WTC11 (cell line): ENCODE measurements at regions not wholly inside any gene's neighbourhood (a gene's known extent, or its start where the extent isn't known, plus 50 kb on each side); places are given as distances from the start of the nearest gene placed in this dataset.

Source experiments
- ATAC-seq: fragments of 200-7000 bp; cut with Tn5 transposase; 2 replicates; pipeline ENCODE4 v1.10.0; 2021; ENCODE audit warnings: mild to moderate bottlenecking, moderate library complexity
- CTCF ChIA-PET: fragments of 300-600 bp; sonication (Branson Sonifier 250); formaldehyde crosslinking; loops from one replicate; lab custom pipeline; 2021; ENCODE audit warnings: antibody characterized with exemption; lab: Charles Lee
- POLR2A ChIA-PET: fragments of 350-600 bp; sonication (Branson Sonifier 250); formaldehyde crosslinking; loops from one replicate; lab custom pipeline; 2021; ENCODE audit warnings: antibody characterized with exemption; lab: Charles Lee
- DNase-seq: peaks from one replicate; pipeline ENCODE4 v3.0.0; 2021; ENCODE audit warnings: low spot score
- H3K27ac Mint-ChIP-seq: 2 replicates; pipeline ENCODE4 v1.8.0; 2021; ENCODE audit warnings: mixed read lengths
- H3K27me3 Mint-ChIP-seq: 2 replicates; pipeline ENCODE4 v1.8.0; 2021; ENCODE audit warnings: low read depth, mild to moderate bottlenecking, moderate library complexity, mixed read lengths
- H3K36me3 Mint-ChIP-seq: 2 replicates; pipeline ENCODE4 v1.8.0; 2021; ENCODE audit warnings: mixed read lengths
- H3K4me1 Mint-ChIP-seq: 2 replicates; pipeline ENCODE4 v1.8.0; 2022; ENCODE audit warnings: mixed read lengths
- H3K4me3 Mint-ChIP-seq: 2 replicates; pipeline ENCODE4 v1.8.0; 2021; ENCODE audit warnings: mild to moderate bottlenecking, moderate library complexity, mixed read lengths
- H3K9me3 Mint-ChIP-seq: 2 replicates; pipeline ENCODE4 v1.8.0; 2021; ENCODE audit warnings: mixed read lengths
- CBFB ChIP-seq: sonication (generic); formaldehyde crosslinking; IDR thresholded peaks from 2 replicates; pipeline ENCODE4 v1.8.1; 2022; ENCODE audit warnings: mild to moderate bottlenecking, low read depth, missing genetic modification reagents
- CREB1 ChIP-seq: sonication (generic); formaldehyde crosslinking; IDR thresholded peaks from 2 replicates; pipeline ENCODE4 v1.8.0; 2023; ENCODE audit warnings: mild to moderate bottlenecking, missing genetic modification reagents
- JUN ChIP-seq: sonication (generic); formaldehyde crosslinking; IDR thresholded peaks from 2 replicates; pipeline ENCODE4 v1.8.0; 2023; ENCODE audit warnings: mild to moderate bottlenecking, missing genetic modification reagents
- MYBL2 ChIP-seq: sonication (generic); formaldehyde crosslinking; IDR thresholded peaks from 2 replicates; pipeline ENCODE4 v1.8.1; 2023; ENCODE audit warnings: mild to moderate bottlenecking, moderate library complexity, missing genetic modification reagents
- NFYB ChIP-seq: sonication (generic); formaldehyde crosslinking; conservative IDR thresholded peaks from 2 replicates; pipeline ENCODE4 v1.8.0; 2022; ENCODE audit warnings: low read depth, missing genetic modification reagents
- OVOL2 ChIP-seq: fragments of 250-450 bp; sonication (Bioruptor Pico); IDR thresholded peaks from 2 replicates; pipeline ENCODE4 v1.9.0; 2021; ENCODE audit warnings: mild to moderate bottlenecking, borderline replicate concordance
- PRRX2 ChIP-seq: fragments of 250-450 bp; sonication (Bioruptor Pico); IDR thresholded peaks from 2 replicates; pipeline ENCODE4 v1.8.0; 2021; ENCODE audit warnings: mild to moderate bottlenecking
- SP1 ChIP-seq: sonication (generic); formaldehyde crosslinking; conservative IDR thresholded peaks from 2 replicates; pipeline ENCODE4 v1.8.1; 2022; ENCODE audit warnings: missing genetic modification reagents
- TP53 ChIP-seq: sonication (generic); formaldehyde crosslinking; IDR thresholded peaks from 2 replicates; pipeline ENCODE4 v1.8.1; 2023; ENCODE audit warnings: mild to moderate bottlenecking, missing genetic modification reagents
- ZNF232 ChIP-seq: sonication (generic); formaldehyde crosslinking; IDR thresholded peaks from 2 replicates; pipeline ENCODE4 v1.8.0; 2022; ENCODE audit warnings: mild to moderate bottlenecking, missing genetic modification reagents
- TF ChIP-seq, protein P1 (sequence below): sonication (generic); formaldehyde crosslinking; IDR thresholded peaks from 2 replicates; pipeline ENCODE4 v1.8.0; 2023; ENCODE audit warnings: missing genetic modification reagents, mild to moderate bottlenecking, borderline replicate concordance
- TF ChIP-seq, protein P2 (sequence below): sonication (generic); formaldehyde crosslinking; IDR thresholded peaks from 2 replicates; pipeline ENCODE4 v1.8.1; 2022; ENCODE audit warnings: low read depth, missing genetic modification reagents, borderline replicate concordance
- TF ChIP-seq, protein P3 (sequence below): fragments of 250-450 bp; sonication (Bioruptor Pico); IDR thresholded peaks from 2 replicates; pipeline ENCODE4 v1.9.0; 2021; ENCODE audit warnings: moderate library complexity, mild to moderate bottlenecking, inconsistent platforms, borderline replicate concordance
- TF ChIP-seq, protein P4 (sequence below): fragments of 250-450 bp; sonication (Bioruptor Pico); IDR thresholded peaks from 2 replicates; pipeline ENCODE4 v1.8.0; 2021; ENCODE audit warnings: mild to moderate bottlenecking

DNA sequence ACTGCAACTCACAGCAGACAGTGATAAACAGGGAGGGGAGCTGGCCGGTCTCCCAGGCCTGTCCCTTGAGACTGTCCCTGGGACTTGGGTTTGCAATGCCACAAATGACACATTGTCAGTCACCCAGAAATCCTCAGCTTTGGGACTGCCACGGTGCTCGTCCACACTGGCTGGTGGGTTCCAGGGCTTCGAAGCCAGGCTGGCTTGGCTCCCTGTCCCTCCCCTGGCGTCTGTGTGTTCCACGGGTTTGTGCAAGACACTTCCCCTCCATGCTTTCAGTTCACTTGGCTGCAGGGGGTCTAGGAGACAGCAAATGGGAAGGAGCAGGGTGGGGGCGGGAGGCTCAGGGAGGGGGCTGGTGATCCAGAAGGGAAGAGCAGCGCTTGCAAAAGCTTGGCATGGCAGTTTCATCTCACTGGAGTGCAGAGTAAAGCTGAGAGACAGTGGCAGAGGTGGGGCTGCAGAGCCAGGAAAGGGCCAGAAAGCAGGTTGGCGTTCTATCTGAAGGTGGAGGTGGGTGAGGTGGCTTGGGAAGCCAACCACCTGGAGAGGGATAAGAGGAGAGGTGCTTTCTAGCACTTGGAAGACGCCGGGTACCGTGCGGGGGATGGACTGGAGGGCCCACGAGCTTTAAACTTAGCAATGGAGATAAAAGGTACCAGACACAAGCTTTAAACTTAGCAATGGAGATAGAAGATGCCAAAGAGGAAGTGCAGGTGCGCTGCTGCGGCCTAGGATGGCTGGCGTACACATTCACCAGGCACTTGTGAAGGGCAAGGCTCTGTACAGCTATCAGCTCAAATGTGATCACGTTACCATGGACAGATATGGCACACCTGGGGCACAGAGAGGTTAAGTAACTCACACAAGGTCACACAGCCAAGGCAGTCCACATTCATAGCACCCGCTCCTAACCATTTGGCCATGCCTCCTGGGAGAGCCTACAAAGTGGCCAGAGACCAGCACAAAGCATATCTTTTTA is 86.4 kb upstream of the SHISAL1 start (continued):
- TF ChIP-seq, protein P1, sequence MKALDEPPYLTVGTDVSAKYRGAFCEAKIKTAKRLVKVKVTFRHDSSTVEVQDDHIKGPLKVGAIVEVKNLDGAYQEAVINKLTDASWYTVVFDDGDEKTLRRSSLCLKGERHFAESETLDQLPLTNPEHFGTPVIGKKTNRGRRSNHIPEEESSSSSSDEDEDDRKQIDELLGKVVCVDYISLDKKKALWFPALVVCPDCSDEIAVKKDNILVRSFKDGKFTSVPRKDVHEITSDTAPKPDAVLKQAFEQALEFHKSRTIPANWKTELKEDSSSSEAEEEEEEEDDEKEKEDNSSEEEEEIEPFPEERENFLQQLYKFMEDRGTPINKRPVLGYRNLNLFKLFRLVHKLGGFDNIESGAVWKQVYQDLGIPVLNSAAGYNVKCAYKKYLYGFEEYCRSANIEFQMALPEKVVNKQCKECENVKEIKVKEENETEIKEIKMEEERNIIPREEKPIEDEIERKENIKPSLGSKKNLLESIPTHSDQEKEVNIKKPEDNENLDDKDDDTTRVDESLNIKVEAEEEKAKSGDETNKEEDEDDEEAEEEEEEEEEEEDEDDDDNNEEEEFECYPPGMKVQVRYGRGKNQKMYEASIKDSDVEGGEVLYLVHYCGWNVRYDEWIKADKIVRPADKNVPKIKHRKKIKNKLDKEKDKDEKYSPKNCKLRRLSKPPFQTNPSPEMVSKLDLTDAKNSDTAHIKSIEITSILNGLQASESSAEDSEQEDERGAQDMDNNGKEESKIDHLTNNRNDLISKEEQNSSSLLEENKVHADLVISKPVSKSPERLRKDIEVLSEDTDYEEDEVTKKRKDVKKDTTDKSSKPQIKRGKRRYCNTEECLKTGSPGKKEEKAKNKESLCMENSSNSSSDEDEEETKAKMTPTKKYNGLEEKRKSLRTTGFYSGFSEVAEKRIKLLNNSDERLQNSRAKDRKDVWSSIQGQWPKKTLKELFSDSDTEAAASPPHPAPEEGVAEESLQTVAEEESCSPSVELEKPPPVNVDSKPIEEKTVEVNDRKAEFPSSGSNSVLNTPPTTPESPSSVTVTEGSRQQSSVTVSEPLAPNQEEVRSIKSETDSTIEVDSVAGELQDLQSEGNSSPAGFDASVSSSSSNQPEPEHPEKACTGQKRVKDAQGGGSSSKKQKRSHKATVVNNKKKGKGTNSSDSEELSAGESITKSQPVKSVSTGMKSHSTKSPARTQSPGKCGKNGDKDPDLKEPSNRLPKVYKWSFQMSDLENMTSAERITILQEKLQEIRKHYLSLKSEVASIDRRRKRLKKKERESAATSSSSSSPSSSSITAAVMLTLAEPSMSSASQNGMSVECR: no peak
- TF ChIP-seq PRRX2: no peak
- no peak for TF ChIP-seq CREB1 (CRISPR knock-in tag)
- TF ChIP-seq, protein P2, sequence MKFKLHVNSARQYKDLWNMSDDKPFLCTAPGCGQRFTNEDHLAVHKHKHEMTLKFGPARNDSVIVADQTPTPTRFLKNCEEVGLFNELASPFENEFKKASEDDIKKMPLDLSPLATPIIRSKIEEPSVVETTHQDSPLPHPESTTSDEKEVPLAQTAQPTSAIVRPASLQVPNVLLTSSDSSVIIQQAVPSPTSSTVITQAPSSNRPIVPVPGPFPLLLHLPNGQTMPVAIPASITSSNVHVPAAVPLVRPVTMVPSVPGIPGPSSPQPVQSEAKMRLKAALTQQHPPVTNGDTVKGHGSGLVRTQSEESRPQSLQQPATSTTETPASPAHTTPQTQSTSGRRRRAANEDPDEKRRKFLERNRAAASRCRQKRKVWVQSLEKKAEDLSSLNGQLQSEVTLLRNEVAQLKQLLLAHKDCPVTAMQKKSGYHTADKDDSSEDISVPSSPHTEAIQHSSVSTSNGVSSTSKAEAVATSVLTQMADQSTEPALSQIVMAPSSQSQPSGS (CRISPR knock-in tag): no peak

DNA sequence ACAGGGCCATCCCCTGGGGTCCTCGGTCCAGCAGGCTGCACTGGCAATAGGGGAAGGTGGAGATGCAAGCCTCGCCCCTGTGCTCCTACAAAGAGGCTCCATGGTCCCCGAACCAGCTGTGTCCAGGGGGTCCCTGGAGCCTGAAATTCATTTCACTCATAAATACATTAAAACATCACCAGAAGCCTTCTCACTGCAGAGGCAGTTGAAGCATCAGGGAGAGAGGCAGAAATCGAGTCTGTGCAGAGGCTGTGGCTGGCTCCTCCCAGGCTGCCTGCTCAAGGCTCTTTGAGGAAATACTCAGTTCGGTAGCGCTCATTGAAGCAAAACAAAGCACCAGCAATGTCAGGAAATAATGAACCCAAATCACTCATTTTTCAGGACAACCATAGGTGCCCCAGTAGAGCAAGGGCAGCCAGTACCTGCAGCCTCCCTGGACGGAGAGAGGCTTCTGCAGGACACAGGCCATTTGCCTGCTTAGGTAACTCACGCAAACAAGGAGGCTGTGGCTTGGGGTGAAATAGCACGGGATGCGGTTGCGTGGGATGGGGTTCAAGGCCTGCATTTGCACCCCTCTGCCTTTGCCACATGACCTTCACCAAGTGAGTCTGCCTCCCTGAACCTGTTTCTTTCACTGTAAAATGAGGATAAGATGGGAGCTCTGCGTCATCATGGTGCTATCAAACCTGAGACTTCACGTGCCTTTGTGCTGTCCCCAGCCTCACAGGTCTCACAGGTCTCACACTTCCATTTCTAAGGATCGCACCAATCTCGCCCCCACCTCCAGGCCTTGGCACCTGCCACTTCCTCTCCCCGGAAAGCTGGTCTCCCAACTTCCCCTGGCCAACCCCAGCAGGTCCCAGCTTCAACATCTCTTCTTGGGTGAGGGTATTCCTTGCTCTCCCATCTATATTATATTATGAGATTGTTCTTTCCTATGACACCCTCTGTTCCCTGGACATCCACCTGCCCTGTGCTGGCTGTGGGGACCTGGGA is 84.3 kb upstream of the SHISAL1 start:
- TF ChIP-seq OVOL2 (CRISPR knock-in tag) (no peak), ZNF232 (CRISPR knock-in tag) (no peak), MYBL2 (CRISPR knock-in tag) (no peak), SP1 (no peak), CBFB (CRISPR knock-in tag) (no peak), TP53 (CRISPR knock-in tag) (no peak), JUN (CRISPR knock-in tag) (no peak), NFYB (CRISPR knock-in tag) (no peak)
- TF ChIP-seq, protein P3, sequence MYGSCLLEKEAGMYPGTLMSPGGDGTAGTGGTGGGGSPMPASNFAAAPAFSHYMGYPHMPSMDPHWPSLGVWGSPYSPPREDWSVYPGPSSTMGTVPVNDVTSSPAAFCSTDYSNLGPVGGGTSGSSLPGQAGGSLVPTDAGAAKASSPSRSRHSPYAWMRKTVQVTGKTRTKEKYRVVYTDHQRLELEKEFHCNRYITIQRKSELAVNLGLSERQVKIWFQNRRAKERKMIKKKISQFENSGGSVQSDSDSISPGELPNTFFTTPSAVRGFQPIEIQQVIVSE (CRISPR knock-in tag): no peak
- TF ChIP-seq, protein P4, sequence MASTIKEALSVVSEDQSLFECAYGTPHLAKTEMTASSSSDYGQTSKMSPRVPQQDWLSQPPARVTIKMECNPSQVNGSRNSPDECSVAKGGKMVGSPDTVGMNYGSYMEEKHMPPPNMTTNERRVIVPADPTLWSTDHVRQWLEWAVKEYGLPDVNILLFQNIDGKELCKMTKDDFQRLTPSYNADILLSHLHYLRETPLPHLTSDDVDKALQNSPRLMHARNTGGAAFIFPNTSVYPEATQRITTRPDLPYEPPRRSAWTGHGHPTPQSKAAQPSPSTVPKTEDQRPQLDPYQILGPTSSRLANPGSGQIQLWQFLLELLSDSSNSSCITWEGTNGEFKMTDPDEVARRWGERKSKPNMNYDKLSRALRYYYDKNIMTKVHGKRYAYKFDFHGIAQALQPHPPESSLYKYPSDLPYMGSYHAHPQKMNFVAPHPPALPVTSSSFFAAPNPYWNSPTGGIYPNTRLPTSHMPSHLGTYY (CRISPR knock-in tag): no peak
- ATAC-seq (no peak), DNase-seq (no peak)
- Mint-ChIP-seq H3K4me3 (no peak overlapping the region), H3K27me3 (no peaks in the 10 kb centered on the region), H3K4me1 (0 out of 2 replicates have a peak, but pooled peaks cover 2% of the 10 kb centered on the region), H3K36me3 (no peaks in the 10 kb centered on the region), H3K27ac (no peak overlapping the region), H3K9me3 (no peaks in the 10 kb centered on the region)
- ChIA-PET CTCF (no interaction called here), POLR2A (interaction anchor here (0.5 kb wide), 1 partner anchor 144 kb away, joined by 10 read pairs; no protein-coding TSS in a partner anchor)
